Glomerular endothelial cell (primary cell): ENCODE measurements at regions not wholly inside any gene's neighbourhood (a gene's known extent, or its start where the extent isn't known, plus 50 kb on each side); places are given as distances from the start of the nearest gene placed in this dataset.
"Not testable (repeated sequence)": the region's sequence is repeated elsewhere in the genome, so short reads cannot be mapped to it uniquely, and the experiment has no call there.

Source experiments
- DNase-seq: peaks from one replicate; pipeline ENCODE4 v3.0.0-alpha.2; 2011; ENCODE audit warnings: low read depth, low spot score; ENCODE audit errors: extremely low read depth

GRCh38 chr9:31290731-31291130 is 1093.7 kb upstream of the ACO1 start:
- no peak for DNase-seq

DNA sequence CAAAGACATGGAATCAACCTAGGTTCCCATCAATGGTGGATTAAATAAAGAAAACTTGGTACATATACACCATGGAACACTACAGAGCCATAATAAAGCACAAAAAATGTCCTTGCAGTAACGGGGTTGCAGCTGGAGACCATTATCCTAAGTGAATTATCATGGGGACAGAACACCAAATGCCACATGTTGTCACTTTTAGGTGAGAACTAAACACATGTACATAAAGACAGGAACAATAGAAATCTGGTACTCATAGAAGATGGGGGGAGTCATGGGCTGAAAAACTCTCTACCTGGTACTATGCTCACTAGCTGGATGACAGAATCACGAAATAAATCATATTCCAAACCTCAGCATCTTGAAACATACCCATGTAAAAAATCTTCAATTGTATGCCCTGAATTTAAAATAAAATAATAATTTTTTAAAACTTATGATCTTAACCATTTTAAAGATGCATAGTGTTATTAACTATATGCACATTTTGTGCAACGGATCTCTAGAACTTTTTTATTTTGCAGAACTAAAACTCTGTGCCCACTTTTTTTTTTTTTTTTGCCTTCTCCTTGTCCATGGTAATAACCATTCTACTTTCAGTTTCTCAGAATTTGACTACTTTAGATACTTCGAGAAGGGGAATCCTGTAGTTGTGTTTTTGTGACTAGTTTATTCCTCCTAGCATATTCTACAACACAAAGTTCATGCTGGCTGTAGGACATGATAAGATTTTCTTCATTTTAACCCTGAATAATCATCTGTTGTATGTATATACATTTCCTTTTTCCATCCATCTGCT is 1081.6 kb upstream of the ACO1 start:
- no peak for DNase-seq

GRCh38 chr9:31304576-31304975 is 1079.9 kb upstream of the ACO1 start:
- DNase-seq = peak; percentile 85

- DNase-seq = no peak
Observed at GRCh38 chr9:31314241-31314640, 1070.2 kb upstream of the ACO1 start.

GRCh38 chr9:31320494-31320893 is 1063.9 kb upstream of the ACO1 start:
- no peak for DNase-seq

- DNase-seq = no peak
Observed at GRCh38 chr9:31321256-31321655, 1063.2 kb upstream of the ACO1 start.

- no peak for DNase-seq
Observed at GRCh38 chr9:31321686-31322085, 1062.8 kb upstream of the ACO1 start.

DNA sequence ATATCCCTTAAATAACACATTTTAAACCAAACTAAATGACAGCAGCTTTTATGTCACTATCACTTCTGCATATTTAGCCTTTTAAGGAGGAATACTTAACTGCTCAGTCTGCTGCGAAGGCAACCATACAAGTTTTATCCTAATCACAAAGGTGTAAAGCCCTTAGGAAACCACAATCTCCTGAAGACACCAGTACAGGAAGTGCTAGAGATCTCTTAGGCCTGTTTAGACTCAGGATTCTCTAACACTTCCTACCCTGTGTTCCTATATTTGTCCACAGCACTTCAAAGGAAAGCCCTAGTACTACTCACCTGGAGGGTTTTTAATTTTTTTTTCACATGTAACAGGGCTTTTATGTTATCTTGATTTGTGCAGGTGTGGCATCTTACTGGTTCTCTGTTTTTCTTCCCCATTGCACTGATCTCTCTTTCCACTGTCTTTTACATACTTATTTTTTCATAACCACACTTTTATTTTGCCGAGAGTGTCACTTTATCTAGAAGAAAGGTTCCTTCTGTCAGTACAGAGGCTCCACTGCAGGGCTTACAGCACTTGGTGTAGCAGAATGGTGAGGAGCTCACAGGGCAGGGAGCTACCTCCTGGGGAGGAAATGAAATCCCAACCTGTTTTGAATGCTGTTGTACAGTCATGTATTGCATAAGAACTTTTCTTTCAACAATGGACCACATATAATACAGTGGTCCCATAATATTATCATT is 1060.6 kb upstream of the ACO1 start:
- no peak for DNase-seq

GRCh38 chr9:31325778-31326177 is 1058.7 kb upstream of the ACO1 start:
- DNase-seq = no peak

- DNase-seq = not testable (repeated sequence)
Observed at GRCh38 chr9:31326883-31327282, 1057.6 kb upstream of the ACO1 start.

DNA sequence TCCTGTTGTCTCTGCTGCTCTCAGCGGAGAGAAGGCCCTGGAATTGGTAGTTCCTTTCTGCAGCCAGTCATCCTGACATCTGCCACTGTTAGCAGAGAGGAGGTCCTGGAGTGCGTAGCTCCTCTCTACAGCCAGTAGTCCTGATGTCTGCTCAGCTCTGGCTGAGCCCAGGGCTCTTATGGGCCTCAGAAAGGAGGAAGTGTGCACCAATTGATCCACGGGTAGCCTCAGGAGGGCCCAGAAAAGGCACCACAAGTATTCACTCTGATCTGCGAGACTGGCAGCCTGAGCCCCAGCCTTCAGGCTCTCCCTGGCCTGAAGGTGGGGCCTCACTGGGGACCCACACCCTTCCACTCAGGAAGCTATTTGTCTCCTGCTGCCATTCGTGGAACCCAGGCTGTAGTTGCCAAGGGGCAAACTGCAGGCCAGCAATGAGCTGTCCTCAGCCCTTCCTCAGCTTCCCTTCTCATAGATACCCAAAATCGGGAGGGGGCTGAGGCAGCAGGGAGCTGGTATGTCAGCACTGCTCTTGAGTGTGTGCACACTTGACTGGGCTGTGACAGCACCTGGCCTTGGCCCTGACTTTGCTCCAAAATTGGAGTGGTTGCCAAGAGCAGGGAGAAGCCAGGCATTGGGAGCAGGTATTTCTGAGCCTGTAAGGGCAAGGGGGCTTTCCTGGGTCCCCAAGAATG is 1049.5 kb upstream of the ACO1 start:
- no peak for DNase-seq

- DNase-seq = no peak
Observed at GRCh38 chr9:31335529-31336234, 1048.8 kb upstream of the ACO1 start.

GRCh38 chr9:31336386-31336785 is 1048.1 kb upstream of the ACO1 start:
- no peak for DNase-seq

- DNase-seq = no peak
Observed at GRCh38 chr9:31336841-31337240, 1047.6 kb upstream of the ACO1 start.

DNA sequence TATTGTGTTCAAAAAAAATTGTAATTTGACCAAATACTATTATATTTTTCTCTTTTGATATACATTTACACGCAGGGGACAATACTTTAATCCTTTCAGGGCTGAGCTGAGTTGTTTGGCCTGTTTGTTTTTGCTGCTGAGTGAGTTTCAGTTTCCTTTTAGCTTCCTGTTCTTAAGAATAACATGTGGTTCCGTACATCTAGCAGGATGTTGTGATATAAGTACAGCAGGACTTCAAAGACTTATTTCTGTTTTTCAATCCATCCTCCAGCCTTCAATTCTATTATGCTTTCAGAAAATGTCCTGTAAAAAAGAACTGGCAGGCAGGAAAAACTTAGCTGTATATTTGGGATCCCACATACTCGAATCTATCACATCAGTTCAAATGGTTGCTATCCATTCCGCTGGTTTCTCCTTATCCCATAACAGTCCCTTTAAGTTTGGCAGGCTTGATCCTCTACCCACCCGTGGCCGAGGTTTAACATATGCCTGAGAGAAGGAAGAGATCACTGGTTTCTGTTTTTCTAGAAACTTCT is 1037.3 kb upstream of the ACO1 start:
- DNase-seq = peak; percentile 82

GRCh38 chr9:31355159-31355882 is 1029.1 kb upstream of the ACO1 start:
- DNase-seq = no peak

DNA sequence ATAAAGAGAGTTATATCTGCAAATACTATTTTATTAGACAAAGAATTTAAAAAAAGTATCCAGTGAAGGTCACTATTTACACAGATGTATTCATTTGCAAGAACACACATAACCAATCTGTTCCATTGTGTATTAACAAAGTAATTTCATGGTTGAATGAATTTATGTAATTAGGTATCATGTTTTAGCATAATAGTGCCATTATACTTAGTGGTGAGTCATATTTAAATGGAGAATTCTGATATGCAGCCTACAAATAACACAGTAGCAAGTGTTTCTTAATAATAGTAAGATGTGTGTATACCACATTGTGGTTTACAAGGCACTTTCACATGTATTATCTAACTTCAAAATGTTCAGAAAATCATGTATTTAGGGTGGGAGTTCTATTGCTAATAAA is 1028.5 kb upstream of the ACO1 start:
- DNase-seq = no peak

DNA sequence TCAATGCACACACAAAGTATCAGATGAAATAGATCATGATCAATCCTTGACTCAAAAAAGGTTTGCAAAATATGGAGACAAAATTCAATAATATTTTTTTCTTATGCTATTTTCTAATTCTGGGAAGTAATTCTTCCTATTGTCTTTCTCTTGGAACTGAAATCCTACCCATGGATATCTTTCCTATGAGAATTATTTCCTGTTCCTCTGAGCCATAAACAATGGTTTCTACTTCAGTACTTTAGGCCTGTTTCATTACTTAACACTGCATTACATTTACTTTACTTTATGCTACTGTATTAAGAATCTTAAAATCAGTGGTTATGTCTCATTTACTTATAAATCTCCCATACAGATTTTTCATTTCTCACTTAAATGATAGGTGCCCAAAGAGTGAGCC is 1025.4 kb upstream of the ACO1 start:
- DNase-seq = no peak

DNA sequence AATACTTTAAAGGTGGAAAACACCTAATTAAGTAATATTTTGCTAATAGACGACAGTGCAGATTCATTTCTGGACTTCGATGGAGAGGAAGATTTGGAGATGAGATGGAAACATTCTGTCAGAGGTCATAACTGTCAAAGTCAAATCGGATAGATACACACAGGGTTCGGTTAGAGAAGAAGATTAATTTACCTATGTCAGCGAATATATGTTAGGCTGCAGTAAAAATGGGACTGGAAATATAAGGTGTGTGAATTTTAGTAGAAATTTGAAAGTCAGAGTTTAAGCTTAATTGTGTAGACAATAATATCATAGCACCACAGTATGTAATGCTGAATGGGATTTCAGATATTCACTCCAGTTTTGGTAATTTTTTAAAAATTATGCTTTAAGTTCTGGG is 1020.3 kb upstream of the ACO1 start:
- no peak for DNase-seq
